HEK293 (cell line): ENCODE measurements at regions not wholly inside any gene's neighbourhood (a gene's known extent, or its start where the extent isn't known, plus 50 kb on each side); places are given as distances from the start of the nearest gene placed in this dataset.

Experiments used
- CTCF ChIP-seq: fragments of 450-650 bp; formaldehyde crosslinking; IDR thresholded peaks from 2 replicates; pipeline ENCODE4 v1.5.1; 2016; ENCODE audit warnings: missing biosample characterization, missing genetic modification characterization
- PBX3 ChIP-seq: sonication (generic); formaldehyde crosslinking; IDR thresholded peaks from 2 replicates; pipeline ENCODE4 v1.8.1; 2022; ENCODE audit warnings: mild to moderate bottlenecking, moderate library complexity, missing genetic modification reagents
- ZNF133 ChIP-seq: fragments of 450-650 bp; formaldehyde crosslinking; IDR thresholded peaks from 2 replicates; pipeline ENCODE4 v1.5.1; 2016; ENCODE audit warnings: missing biosample characterization, missing genetic modification characterization

GRCh38 chr5:8473016-8473415, 604.1 kb downstream of the MTRR start:
- TF ChIP-seq CTCF (tag by site-specific recombination) (no peak), ZNF133 (tag by site-specific recombination) (no peak), PBX3 (CRISPR knock-in tag) (no peak)
